Osteocyte (in vitro differentiated cells): ENCODE measurements at regions not wholly inside any gene's neighbourhood (a gene's known extent, or its start where the extent isn't known, plus 50 kb on each side); places are given as distances from the start of the nearest gene placed in this dataset.

Experiments
- DNase-seq: peaks from one replicate; pipeline ENCODE4 v3.0.0; 2021; ENCODE audit warnings: mixed read lengths; ENCODE audit not compliant: unreplicated experiment; ENCODE audit errors: extremely low spot score
- H3K27ac Mint-ChIP-seq: one replicate; pipeline ENCODE4 v1.8.0; 2021; ENCODE audit warnings: mild to moderate bottlenecking, mixed read lengths; ENCODE audit not compliant: unreplicated experiment
- H3K27me3 Mint-ChIP-seq: one replicate; pipeline ENCODE4 v1.8.0; 2021; ENCODE audit warnings: mixed read lengths; ENCODE audit not compliant: unreplicated experiment
- H3K36me3 Mint-ChIP-seq: one replicate; pipeline ENCODE4 v1.8.0; 2021; ENCODE audit warnings: mixed read lengths; ENCODE audit not compliant: unreplicated experiment
- H3K4me1 Mint-ChIP-seq: one replicate; pipeline ENCODE4 v1.8.0; 2021; ENCODE audit warnings: mixed read lengths; ENCODE audit not compliant: unreplicated experiment
- H3K4me3 Mint-ChIP-seq: one replicate; pipeline ENCODE4 v1.8.0; 2021; ENCODE audit warnings: mild to moderate bottlenecking, moderate library complexity, mixed read lengths; ENCODE audit not compliant: unreplicated experiment
- H3K9me3 Mint-ChIP-seq: one replicate; pipeline ENCODE4 v1.8.0; 2021; ENCODE audit warnings: mixed read lengths; ENCODE audit not compliant: unreplicated experiment
- TF ChIP-seq, protein P1 (sequence below): fragments of 200-600 bp; sonication (generic); IDR thresholded peaks from 2 replicates; pipeline ENCODE4 v1.5.0; 2021; ENCODE audit warnings: antibody characterized with exemption, mild to moderate bottlenecking, moderate library complexity

GRCh38 chr21:32216293-32216692 is 62.6 kb downstream of the MIS18A start:
- Mint-ChIP-seq H3K27me3 (peaks cover 16% of the 10 kb centered on the region), H3K36me3 (no peaks in the 10 kb centered on the region), H3K9me3 (peaks cover 13% of the 10 kb centered on the region), H3K27ac (no peak overlapping the region), H3K4me1 (no peaks in the 10 kb centered on the region), H3K4me3 (no peak overlapping the region)
- TF ChIP-seq, protein P1, sequence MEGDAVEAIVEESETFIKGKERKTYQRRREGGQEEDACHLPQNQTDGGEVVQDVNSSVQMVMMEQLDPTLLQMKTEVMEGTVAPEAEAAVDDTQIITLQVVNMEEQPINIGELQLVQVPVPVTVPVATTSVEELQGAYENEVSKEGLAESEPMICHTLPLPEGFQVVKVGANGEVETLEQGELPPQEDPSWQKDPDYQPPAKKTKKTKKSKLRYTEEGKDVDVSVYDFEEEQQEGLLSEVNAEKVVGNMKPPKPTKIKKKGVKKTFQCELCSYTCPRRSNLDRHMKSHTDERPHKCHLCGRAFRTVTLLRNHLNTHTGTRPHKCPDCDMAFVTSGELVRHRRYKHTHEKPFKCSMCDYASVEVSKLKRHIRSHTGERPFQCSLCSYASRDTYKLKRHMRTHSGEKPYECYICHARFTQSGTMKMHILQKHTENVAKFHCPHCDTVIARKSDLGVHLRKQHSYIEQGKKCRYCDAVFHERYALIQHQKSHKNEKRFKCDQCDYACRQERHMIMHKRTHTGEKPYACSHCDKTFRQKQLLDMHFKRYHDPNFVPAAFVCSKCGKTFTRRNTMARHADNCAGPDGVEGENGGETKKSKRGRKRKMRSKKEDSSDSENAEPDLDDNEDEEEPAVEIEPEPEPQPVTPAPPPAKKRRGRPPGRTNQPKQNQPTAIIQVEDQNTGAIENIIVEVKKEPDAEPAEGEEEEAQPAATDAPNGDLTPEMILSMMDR: no peak
- DNase-seq: no peak

GRCh38 chr21:32215306-32215685 is 63.6 kb downstream of the MIS18A start:
- Mint-ChIP-seq H3K4me1 (no peaks in the 10 kb centered on the region), H3K27ac (no peak overlapping the region), H3K36me3 (no peaks in the 10 kb centered on the region), H3K4me3 (no peak overlapping the region), H3K27me3 (peaks cover 16% of the 10 kb centered on the region), H3K9me3 (peaks cover 6% of the 10 kb centered on the region)
- peak; percentile 57 for DNase-seq
- TF ChIP-seq, protein P1: no peak

GRCh38 chr21:32214654-32215305 is 64.1 kb downstream of the MIS18A start:
- Mint-ChIP-seq H3K27me3 (peaks cover 16% of the 10 kb centered on the region), H3K27ac (no peak overlapping the region), H3K4me1 (no peaks in the 10 kb centered on the region), H3K9me3 (peaks cover 6% of the 10 kb centered on the region), H3K36me3 (no peaks in the 10 kb centered on the region), H3K4me3 (no peak overlapping the region)
- TF ChIP-seq, protein P1: no peak
- DNase-seq: peak; percentile 77

- Mint-ChIP-seq H3K27me3 (peaks cover 8% of the 10 kb centered on the region), H3K36me3 (no peaks in the 10 kb centered on the region), H3K27ac (no peak overlapping the region), H3K9me3 (peaks cover 1% of the 10 kb centered on the region), H3K4me3 (no peak overlapping the region), H3K4me1 (no peaks in the 10 kb centered on the region)
- TF ChIP-seq, protein P1: no peak
- DNase-seq: peak; percentile 30
These were observed 66.7 kb downstream of the MIS18A start for GRCh38 chr21:32212116-32212515.

GRCh38 chr21:32211306-32211705 is 67.5 kb downstream of the MIS18A start:
- Mint-ChIP-seq H3K27me3 (peaks cover 6% of the 10 kb centered on the region), H3K27ac (no peak overlapping the region), H3K4me3 (no peak overlapping the region), H3K9me3 (no peaks in the 10 kb centered on the region), H3K36me3 (no peaks in the 10 kb centered on the region), H3K4me1 (no peaks in the 10 kb centered on the region)
- no peak for DNase-seq
- TF ChIP-seq, protein P1: no peak
